HEK293 (cell line): ENCODE measurements at regions not wholly inside any gene's neighbourhood (a gene's known extent, or its start where the extent isn't known, plus 50 kb on each side); places are given as distances from the start of the nearest gene placed in this dataset.

Experiments used
- CTCF ChIA-PET: fragments of 350-600 bp; formaldehyde crosslinking; extraction: SDS; loops from one replicate; lab custom pipeline; 2021; ENCODE audit warnings: antibody characterized with exemption; lab: Yijun Ruan, JAX
- POLR2A ChIA-PET: fragments of 300-600 bp; formaldehyde crosslinking; extraction: SDS; loops from one replicate; lab custom pipeline; 2020; ENCODE audit warnings: antibody characterized with exemption, inconsistent platforms; lab: Yijun Ruan, JAX
- H3K27ac ChIP-seq: fragments of 200-500 bp; sonication (Bioruptor generic); 2 replicates; pipeline ENCODE4 v1.5.1; 2014; ENCODE audit warnings: low read depth, low read length, control low read depth, inconsistent platforms; ENCODE audit errors: extremely low read depth
- H3K36me3 ChIP-seq, 2 experiments: fragments of 200-500 bp in 1 of 2; sonication (Bioruptor generic) in 1 of 2; 1 replicate in 1 of 2; 2 replicates in 1 of 2; pipeline ENCODE4 v1.5.1; 2014 to 2017; ENCODE audit warnings: inconsistent platforms in 2 of 2, low read length in 2 of 2; ENCODE audit not compliant: control insufficient read depth in 2 of 2, insufficient read depth in 1 of 2
- H3K4me1 ChIP-seq: fragments of 200-500 bp; sonication (Bioruptor generic); 2 replicates; pipeline ENCODE4 v1.5.1; 2014; ENCODE audit warnings: mild to moderate bottlenecking, low read length, inconsistent platforms; ENCODE audit not compliant: control insufficient read depth, insufficient read depth
- H3K4me3 ChIP-seq: 2 replicates; pipeline ENCODE4 v1.5.1; 2011; ENCODE audit warnings: low read depth, mild to moderate bottlenecking, control low read depth, low read length, moderate library complexity
- H3K9me3 ChIP-seq: fragments of 200-500 bp; sonication (Bioruptor generic); 2 replicates; pipeline ENCODE4 v1.5.1; 2014; ENCODE audit warnings: low read depth, low read length, inconsistent platforms; ENCODE audit not compliant: control insufficient read depth, insufficient read depth
- GLIS2 ChIP-seq: fragments of 450-650 bp; formaldehyde crosslinking; IDR thresholded peaks from 2 replicates; pipeline ENCODE4 v1.5.1; 2016; ENCODE audit warnings: missing biosample characterization, missing genetic modification characterization
- HOXA7 ChIP-seq: sonication (generic); formaldehyde crosslinking; IDR thresholded peaks from 2 replicates; pipeline ENCODE4 v1.8.1; 2022; ENCODE audit warnings: missing genetic modification reagents, borderline replicate concordance
- HOXD13 ChIP-seq: sonication (generic); formaldehyde crosslinking; IDR thresholded peaks from 2 replicates; pipeline ENCODE4 v1.8.0; 2022; ENCODE audit warnings: missing genetic modification reagents, borderline replicate concordance
- KLF7 ChIP-seq: fragments of 450-650 bp; formaldehyde crosslinking; IDR thresholded peaks from 2 replicates; pipeline ENCODE4 v1.5.1; 2016; ENCODE audit warnings: missing biosample characterization, missing genetic modification characterization, borderline replicate concordance
- RBAK ChIP-seq: fragments of 450-650 bp; formaldehyde crosslinking; IDR thresholded peaks from 2 replicates; pipeline ENCODE4 v1.5.1; 2016; ENCODE audit warnings: missing biosample characterization, missing genetic modification characterization
- SP7 ChIP-seq: fragments of 450-650 bp; formaldehyde crosslinking; IDR thresholded peaks from 2 replicates; pipeline ENCODE4 v1.5.1; 2016; ENCODE audit warnings: missing biosample characterization, missing genetic modification characterization
- TCF7L2 ChIP-seq: IDR thresholded peaks from 2 replicates; pipeline ENCODE4 v1.6.1; 2011; ENCODE audit warnings: low read depth, mild to moderate bottlenecking, inconsistent platforms, low read length, moderate library complexity, borderline replicate concordance
- YY2 ChIP-seq: fragments of 450-650 bp; formaldehyde crosslinking; IDR thresholded peaks from 2 replicates; pipeline ENCODE4 v1.5.1; 2016; ENCODE audit warnings: missing biosample characterization, missing genetic modification characterization
- ZFHX2 ChIP-seq: fragments of 450-650 bp; formaldehyde crosslinking; conservative IDR thresholded peaks from 2 replicates; pipeline ENCODE4 v1.5.1; 2016; ENCODE audit warnings: missing biosample characterization, missing genetic modification characterization
- ZFP37 ChIP-seq: fragments of 450-650 bp; formaldehyde crosslinking; IDR thresholded peaks from 2 replicates; pipeline ENCODE4 v1.5.1; 2016; ENCODE audit warnings: missing biosample characterization, missing genetic modification characterization
- ZNF10 ChIP-seq: fragments of 450-650 bp; formaldehyde crosslinking; IDR thresholded peaks from 2 replicates; pipeline ENCODE4 v1.5.1; 2017; ENCODE audit warnings: missing biosample characterization, missing genetic modification characterization
- ZNF132 ChIP-seq: fragments of 450-650 bp; formaldehyde crosslinking; IDR thresholded peaks from 2 replicates; pipeline ENCODE4 v1.5.1; 2017; ENCODE audit warnings: missing biosample characterization, missing genetic modification characterization, borderline replicate concordance
- ZNF16 ChIP-seq: fragments of 450-650 bp; formaldehyde crosslinking; IDR thresholded peaks from 2 replicates; pipeline ENCODE4 v1.5.1; 2016; ENCODE audit warnings: low read depth, missing biosample characterization, missing genetic modification characterization
- ZNF174 ChIP-seq: fragments of 450-650 bp; formaldehyde crosslinking; IDR thresholded peaks from 2 replicates; pipeline ENCODE4 v1.5.0; 2017; ENCODE audit warnings: missing biosample characterization, mild to moderate bottlenecking, missing genetic modification characterization
- ZNF175 ChIP-seq: fragments of 450-650 bp; formaldehyde crosslinking; IDR thresholded peaks from 2 replicates; pipeline ENCODE4 v1.5.1; 2016; ENCODE audit warnings: missing biosample characterization, missing genetic modification characterization
- ZNF211 ChIP-seq: fragments of 450-650 bp; formaldehyde crosslinking; IDR thresholded peaks from 2 replicates; pipeline ENCODE4 v1.5.1; 2016; ENCODE audit warnings: low read depth, missing biosample characterization, missing genetic modification characterization
- ZNF223 ChIP-seq: fragments of 450-650 bp; formaldehyde crosslinking; IDR thresholded peaks from 2 replicates; pipeline ENCODE4 v1.5.1; 2016; ENCODE audit warnings: missing biosample characterization, missing genetic modification characterization
- ZNF311 ChIP-seq: fragments of 450-650 bp; formaldehyde crosslinking; IDR thresholded peaks from 2 replicates; pipeline ENCODE4 v1.5.1; 2017; ENCODE audit warnings: missing biosample characterization, missing genetic modification characterization, borderline replicate concordance
- ZNF335 ChIP-seq: fragments of 450-650 bp; formaldehyde crosslinking; conservative IDR thresholded peaks from 2 replicates; pipeline ENCODE4 v1.5.1; 2016; ENCODE audit warnings: missing biosample characterization, missing genetic modification characterization
- ZNF514 ChIP-seq: fragments of 450-650 bp; formaldehyde crosslinking; IDR thresholded peaks from 2 replicates; pipeline ENCODE4 v1.5.1; 2016; ENCODE audit warnings: missing biosample characterization, missing genetic modification characterization
- ZNF529 ChIP-seq: fragments of 450-650 bp; formaldehyde crosslinking; IDR thresholded peaks from 2 replicates; pipeline ENCODE4 v1.5.1; 2017; ENCODE audit warnings: missing genetic modification characterization, missing biosample characterization; ENCODE audit not compliant: insufficient replicate concordance
- ZNF624 ChIP-seq: fragments of 450-650 bp; formaldehyde crosslinking; IDR thresholded peaks from 2 replicates; pipeline ENCODE4 v1.5.1; 2017; ENCODE audit warnings: missing biosample characterization, missing genetic modification characterization
- ZNF830 ChIP-seq: fragments of 450-650 bp; IDR thresholded peaks from 2 replicates; pipeline ENCODE4 v1.5.0; 2018; ENCODE audit warnings: missing biosample characterization, missing genetic modification characterization, low read depth, mild to moderate bottlenecking, moderate library complexity
- ZSCAN16 ChIP-seq: fragments of 450-650 bp; formaldehyde crosslinking; IDR thresholded peaks from 2 replicates; pipeline ENCODE4 v1.5.1; 2016; ENCODE audit warnings: missing biosample characterization, missing genetic modification characterization
- TF ChIP-seq, protein P1 (sequence below): fragments of 450-650 bp; formaldehyde crosslinking; IDR thresholded peaks from 2 replicates; pipeline ENCODE4 v1.5.1; 2016; ENCODE audit warnings: missing biosample characterization, missing genetic modification characterization
- TF ChIP-seq, protein P2 (sequence below): fragments of 450-650 bp; formaldehyde crosslinking; IDR thresholded peaks from 2 replicates; pipeline ENCODE4 v1.5.1; 2016; ENCODE audit warnings: missing biosample characterization, missing genetic modification characterization
- TF ChIP-seq, protein P3 (sequence below): fragments of 450-650 bp; formaldehyde crosslinking; IDR thresholded peaks from 2 replicates; pipeline ENCODE4 v1.5.1; 2016; ENCODE audit warnings: missing biosample characterization, missing genetic modification characterization

DNA sequence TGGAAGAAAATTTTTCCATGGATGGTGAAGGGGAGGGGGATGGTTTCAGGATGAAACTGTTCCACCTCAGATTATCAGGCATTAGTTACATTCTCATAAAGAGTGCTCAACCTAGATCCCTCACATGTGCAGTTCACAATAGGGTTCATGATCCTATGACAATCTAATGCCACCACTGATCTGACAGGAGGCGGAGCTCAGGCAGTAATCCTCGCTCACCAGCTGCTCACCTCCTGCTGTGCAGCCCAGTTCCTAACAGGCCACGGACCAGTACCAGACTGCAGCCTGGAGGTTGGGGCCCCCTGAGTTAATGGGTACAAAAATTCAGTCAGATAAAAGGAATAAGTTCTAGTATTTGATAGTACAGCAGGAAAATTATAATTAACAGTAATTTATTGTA lies 337.2 kb downstream of the NPR3 start:
- no peaks in the 10 kb centered on the region for H3K9me3 ChIP-seq
- no peak overlapping the region for H3K4me3 ChIP-seq
- ChIA-PET POLR2A (no interaction called here), CTCF (interaction anchor here (0.6 kb wide), 1 partner anchor 168 kb away, joined by 3 read pairs; no protein-coding TSS in a partner anchor)
- no peaks in the 10 kb centered on the region for H3K4me1 ChIP-seq
- no peak overlapping the region for H3K27ac ChIP-seq
- no peaks in the 10 kb centered on the region for H3K36me3 ChIP-seq
- no peak for TF ChIP-seq YY2 (tag by site-specific recombination)
- no peak for TF ChIP-seq ZNF529 (tag by site-specific recombination)

DNA sequence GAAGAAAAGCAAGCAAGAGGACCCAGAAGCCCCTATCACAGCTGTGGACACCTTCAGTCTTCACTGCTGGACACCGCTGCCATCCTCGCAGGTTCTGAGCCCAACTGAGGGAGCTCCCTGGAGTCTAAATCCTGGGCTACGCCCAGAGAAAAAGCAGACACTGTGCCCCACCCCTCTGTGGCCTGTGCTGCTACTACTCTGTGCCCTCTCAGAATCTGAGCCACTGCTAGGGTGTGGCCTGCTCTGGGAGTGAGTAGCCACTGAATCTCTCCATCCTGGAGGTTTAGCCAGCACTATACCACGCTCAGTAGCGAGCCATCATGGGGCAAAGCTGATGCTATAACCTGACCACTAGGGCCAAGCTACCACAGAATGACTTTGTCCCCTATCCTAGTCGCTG lies 338.2 kb downstream of the NPR3 start:
- no peaks in the 10 kb centered on the region for H3K4me1 ChIP-seq
- no peak overlapping the region for H3K27ac ChIP-seq
- no peaks in the 10 kb centered on the region for H3K36me3 ChIP-seq
- H3K9me3 ChIP-seq = no peaks in the 10 kb centered on the region; the same call in 1 of the 2 replicates
- POLR2A ChIA-PET = no interaction called here
- H3K4me3 ChIP-seq = no peak overlapping the region
- no peak for TF ChIP-seq ZNF10 (tag by site-specific recombination)
- no peak for TF ChIP-seq ZNF624 (tag by site-specific recombination)
- no peak for TF ChIP-seq ZNF335 (tag by site-specific recombination)
- no peak for TF ChIP-seq ZNF174 (tag by site-specific recombination)
- no peak for TF ChIP-seq RBAK (tag by site-specific recombination)
- no peak for TF ChIP-seq ZNF311
- no peak for TF ChIP-seq ZNF175 (tag by site-specific recombination)
- no peak for TF ChIP-seq SP7 (tag by site-specific recombination)
- no peak for TF ChIP-seq ZNF223 (tag by site-specific recombination)
- TF ChIP-seq ZFHX2 = no peak
- no peak for TF ChIP-seq HOXA7 (CRISPR knock-in tag)
- TF ChIP-seq KLF7 (tag by site-specific recombination) = no peak
- no peak for TF ChIP-seq ZFP37
- TF ChIP-seq, protein P1, sequence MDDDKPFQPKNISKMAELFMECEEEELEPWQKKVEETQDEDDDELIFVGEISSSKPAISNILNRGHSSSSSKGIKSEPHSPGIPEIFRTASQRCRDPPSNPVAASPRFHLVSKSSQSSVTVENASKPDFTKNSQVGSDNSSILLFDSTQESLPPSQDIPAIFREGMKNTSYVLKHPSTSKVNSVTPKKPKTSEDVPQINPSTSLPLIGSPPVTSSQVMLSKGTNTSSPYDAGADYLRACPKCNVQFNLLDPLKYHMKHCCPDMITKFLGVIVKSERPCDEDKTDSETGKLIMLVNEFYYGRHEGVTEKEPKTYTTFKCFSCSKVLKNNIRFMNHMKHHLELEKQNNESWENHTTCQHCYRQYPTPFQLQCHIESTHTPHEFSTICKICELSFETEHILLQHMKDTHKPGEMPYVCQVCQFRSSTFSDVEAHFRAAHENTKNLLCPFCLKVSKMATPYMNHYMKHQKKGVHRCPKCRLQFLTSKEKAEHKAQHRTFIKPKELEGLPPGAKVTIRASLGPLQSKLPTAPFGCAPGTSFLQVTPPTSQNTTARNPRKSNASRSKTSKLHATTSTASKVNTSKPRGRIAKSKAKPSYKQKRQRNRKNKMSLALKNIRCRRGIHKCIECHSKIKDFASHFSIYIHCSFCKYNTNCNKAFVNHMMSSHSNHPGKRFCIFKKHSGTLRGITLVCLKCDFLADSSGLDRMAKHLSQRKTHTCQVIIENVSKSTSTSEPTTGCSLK = no peak
- no peak for TF ChIP-seq TCF7L2
- TF ChIP-seq ZNF211 = no peak
- no peak for TF ChIP-seq HOXD13 (CRISPR knock-in tag)
- TF ChIP-seq ZSCAN16 (tag by site-specific recombination) = no peak
- no peak for TF ChIP-seq ZNF132 (tag by site-specific recombination)
- CTCF ChIA-PET = no interaction called here

DNA sequence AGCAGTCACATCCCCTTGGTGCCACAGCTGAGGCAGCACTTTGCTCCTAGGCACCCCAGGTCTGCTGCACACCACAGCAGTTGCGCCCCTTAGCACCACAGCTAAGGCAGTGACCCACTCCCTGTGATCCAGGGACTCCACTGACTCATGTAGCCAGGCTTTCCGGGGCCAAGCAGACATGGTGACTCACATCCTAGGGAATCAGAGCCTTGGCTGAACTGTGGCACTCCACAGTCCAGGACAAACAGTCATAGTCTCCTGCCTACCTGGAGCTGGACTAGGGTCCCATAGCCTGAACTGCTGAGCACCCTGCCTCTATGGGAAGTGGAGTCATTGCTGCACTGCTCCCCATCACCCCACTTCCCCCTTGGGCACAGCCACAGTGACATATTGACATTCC lies 338.7 kb downstream of the NPR3 start:
- ChIA-PET CTCF (no interaction called here), POLR2A (no interaction called here)
- no peaks in the 10 kb centered on the region for H3K4me1 ChIP-seq
- H3K4me3 ChIP-seq = no peak overlapping the region
- H3K9me3 ChIP-seq = no peaks in the 10 kb centered on the region; the same call in 1 of the 2 replicates
- no peaks in the 10 kb centered on the region for H3K36me3 ChIP-seq
- no peak overlapping the region for H3K27ac ChIP-seq
- TF ChIP-seq, protein P2, sequence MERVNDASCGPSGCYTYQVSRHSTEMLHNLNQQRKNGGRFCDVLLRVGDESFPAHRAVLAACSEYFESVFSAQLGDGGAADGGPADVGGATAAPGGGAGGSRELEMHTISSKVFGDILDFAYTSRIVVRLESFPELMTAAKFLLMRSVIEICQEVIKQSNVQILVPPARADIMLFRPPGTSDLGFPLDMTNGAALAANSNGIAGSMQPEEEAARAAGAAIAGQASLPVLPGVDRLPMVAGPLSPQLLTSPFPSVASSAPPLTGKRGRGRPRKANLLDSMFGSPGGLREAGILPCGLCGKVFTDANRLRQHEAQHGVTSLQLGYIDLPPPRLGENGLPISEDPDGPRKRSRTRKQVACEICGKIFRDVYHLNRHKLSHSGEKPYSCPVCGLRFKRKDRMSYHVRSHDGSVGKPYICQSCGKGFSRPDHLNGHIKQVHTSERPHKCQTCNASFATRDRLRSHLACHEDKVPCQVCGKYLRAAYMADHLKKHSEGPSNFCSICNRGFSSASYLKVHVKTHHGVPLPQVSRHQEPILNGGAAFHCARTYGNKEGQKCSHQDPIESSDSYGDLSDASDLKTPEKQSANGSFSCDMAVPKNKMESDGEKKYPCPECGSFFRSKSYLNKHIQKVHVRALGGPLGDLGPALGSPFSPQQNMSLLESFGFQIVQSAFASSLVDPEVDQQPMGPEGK (tag by site-specific recombination) = no peak
- TF ChIP-seq ZNF514 (tag by site-specific recombination) (no peak), ZNF16 (tag by site-specific recombination) (no peak), GLIS2 (tag by site-specific recombination) (no peak), ZNF830 (no peak)
- TF ChIP-seq, protein P3, sequence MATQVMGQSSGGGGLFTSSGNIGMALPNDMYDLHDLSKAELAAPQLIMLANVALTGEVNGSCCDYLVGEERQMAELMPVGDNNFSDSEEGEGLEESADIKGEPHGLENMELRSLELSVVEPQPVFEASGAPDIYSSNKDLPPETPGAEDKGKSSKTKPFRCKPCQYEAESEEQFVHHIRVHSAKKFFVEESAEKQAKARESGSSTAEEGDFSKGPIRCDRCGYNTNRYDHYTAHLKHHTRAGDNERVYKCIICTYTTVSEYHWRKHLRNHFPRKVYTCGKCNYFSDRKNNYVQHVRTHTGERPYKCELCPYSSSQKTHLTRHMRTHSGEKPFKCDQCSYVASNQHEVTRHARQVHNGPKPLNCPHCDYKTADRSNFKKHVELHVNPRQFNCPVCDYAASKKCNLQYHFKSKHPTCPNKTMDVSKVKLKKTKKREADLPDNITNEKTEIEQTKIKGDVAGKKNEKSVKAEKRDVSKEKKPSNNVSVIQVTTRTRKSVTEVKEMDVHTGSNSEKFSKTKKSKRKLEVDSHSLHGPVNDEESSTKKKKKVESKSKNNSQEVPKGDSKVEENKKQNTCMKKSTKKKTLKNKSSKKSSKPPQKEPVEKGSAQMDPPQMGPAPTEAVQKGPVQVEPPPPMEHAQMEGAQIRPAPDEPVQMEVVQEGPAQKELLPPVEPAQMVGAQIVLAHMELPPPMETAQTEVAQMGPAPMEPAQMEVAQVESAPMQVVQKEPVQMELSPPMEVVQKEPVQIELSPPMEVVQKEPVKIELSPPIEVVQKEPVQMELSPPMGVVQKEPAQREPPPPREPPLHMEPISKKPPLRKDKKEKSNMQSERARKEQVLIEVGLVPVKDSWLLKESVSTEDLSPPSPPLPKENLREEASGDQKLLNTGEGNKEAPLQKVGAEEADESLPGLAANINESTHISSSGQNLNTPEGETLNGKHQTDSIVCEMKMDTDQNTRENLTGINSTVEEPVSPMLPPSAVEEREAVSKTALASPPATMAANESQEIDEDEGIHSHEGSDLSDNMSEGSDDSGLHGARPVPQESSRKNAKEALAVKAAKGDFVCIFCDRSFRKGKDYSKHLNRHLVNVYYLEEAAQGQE (tag by site-specific recombination) = no peak
